Smooth muscle cell (in vitro differentiated cells): ENCODE measurements at regions not wholly inside any gene's neighbourhood (a gene's known extent, or its start where the extent isn't known, plus 50 kb on each side); places are given as distances from the start of the nearest gene placed in this dataset.

Experiments
- DNase-seq: peaks from one replicate; lab custom pipeline; 2025; ENCODE audit not compliant: unreplicated experiment; lab: John Stamatoyannopoulos, UW
- H2AFZ ChIP-seq: fragments of 200-600 bp; sonication (generic); 2 replicates; pipeline ENCODE4 v1.6.0; 2016; ENCODE audit warnings: antibody characterized with exemption, low read depth, mild to moderate bottlenecking
- H3F3A ChIP-seq: fragments of 200-600 bp; sonication (generic); 2 replicates; pipeline ENCODE4 v1.6.0; 2017; ENCODE audit warnings: antibody characterized with exemption, low read depth
- H3K27ac ChIP-seq: fragments of 200-600 bp; sonication (generic); 2 replicates; pipeline ENCODE4 v1.5.1; 2016; ENCODE audit warnings: low read depth, mild to moderate bottlenecking
- H3K27me3 ChIP-seq: fragments of 200-600 bp; sonication (generic); 2 replicates; pipeline ENCODE4 v1.6.1; 2016; ENCODE audit warnings: low read depth, mild to moderate bottlenecking
- H3K36me3 ChIP-seq: fragments of 200-600 bp; sonication (generic); 2 replicates; pipeline ENCODE4 v1.5.1; 2016; ENCODE audit warnings: low read depth
- H3K4me1 ChIP-seq: fragments of 200-600 bp; sonication (generic); 2 replicates; pipeline ENCODE4 v1.5.1; 2016; ENCODE audit warnings: low read depth
- H3K4me2 ChIP-seq: fragments of 200-600 bp; sonication (generic); 2 replicates; pipeline ENCODE4 v1.6.0; 2016; ENCODE audit warnings: mild to moderate bottlenecking
- H3K4me3 ChIP-seq: fragments of 200-600 bp; sonication (generic); 2 replicates; pipeline ENCODE4 v1.5.1; 2016; ENCODE audit warnings: mild to moderate bottlenecking
- H3K79me2 ChIP-seq: fragments of 200-600 bp; sonication (generic); 2 replicates; pipeline ENCODE4 v1.6.0; 2016; ENCODE audit warnings: low read depth, mild to moderate bottlenecking
- H3K9ac ChIP-seq: fragments of 200-600 bp; sonication (generic); 2 replicates; pipeline ENCODE4 v1.6.0; 2016; ENCODE audit warnings: low read depth
- H3K9me3 ChIP-seq: fragments of 200-600 bp; sonication (generic); replicated peaks from 2 replicates; pipeline ENCODE4 v1.5.1; 2016; ENCODE audit warnings: low read depth
- H4K20me1 ChIP-seq: fragments of 200-600 bp; sonication (generic); 2 replicates; pipeline ENCODE4 v1.6.0; 2016; ENCODE audit warnings: low read depth
- WGBS: methylation state at CpG from one replicate; pipeline ENCODE4 v1.1.7; 2016; ENCODE audit warnings: low lambda C conversion rate; 5-methylcytosine and 5-hydroxymethylcytosine counted together
- TF ChIP-seq, protein P1 (sequence below): fragments of 200-600 bp; sonication (generic); IDR thresholded peaks from 2 replicates; pipeline ENCODE4 v1.5.1; 2017; ENCODE audit warnings: borderline replicate concordance, mild to moderate bottlenecking, antibody characterized with exemption; ENCODE audit not compliant: insufficient read depth, poor library complexity, severe bottlenecking

GRCh38 chr6:44731485-44732095, 344.1 kb downstream of the CDC5L start:
- Histone ChIP-seq H3K4me3 (no peak overlapping the region), H3K27ac (peak overlapping the region; percentile 48), H3F3A (peaks cover 19% of the 10 kb centered on the region), H2AFZ (no peak overlapping the region), H3K9me3 (no peaks in the 10 kb centered on the region), H3K79me2 (no peaks in the 10 kb centered on the region), H3K27me3 (no peaks in the 10 kb centered on the region), H3K4me2 (peak overlapping the region; percentile 78), H3K9ac (no peak overlapping the region), H3K4me1 (no peaks in the 10 kb centered on the region), H4K20me1 (no peaks in the 10 kb centered on the region), H3K36me3 (no peaks in the 10 kb centered on the region)
- 91% methylated on average over 6 of the region's 6 CpGs for WGBS
- TF ChIP-seq, protein P1, sequence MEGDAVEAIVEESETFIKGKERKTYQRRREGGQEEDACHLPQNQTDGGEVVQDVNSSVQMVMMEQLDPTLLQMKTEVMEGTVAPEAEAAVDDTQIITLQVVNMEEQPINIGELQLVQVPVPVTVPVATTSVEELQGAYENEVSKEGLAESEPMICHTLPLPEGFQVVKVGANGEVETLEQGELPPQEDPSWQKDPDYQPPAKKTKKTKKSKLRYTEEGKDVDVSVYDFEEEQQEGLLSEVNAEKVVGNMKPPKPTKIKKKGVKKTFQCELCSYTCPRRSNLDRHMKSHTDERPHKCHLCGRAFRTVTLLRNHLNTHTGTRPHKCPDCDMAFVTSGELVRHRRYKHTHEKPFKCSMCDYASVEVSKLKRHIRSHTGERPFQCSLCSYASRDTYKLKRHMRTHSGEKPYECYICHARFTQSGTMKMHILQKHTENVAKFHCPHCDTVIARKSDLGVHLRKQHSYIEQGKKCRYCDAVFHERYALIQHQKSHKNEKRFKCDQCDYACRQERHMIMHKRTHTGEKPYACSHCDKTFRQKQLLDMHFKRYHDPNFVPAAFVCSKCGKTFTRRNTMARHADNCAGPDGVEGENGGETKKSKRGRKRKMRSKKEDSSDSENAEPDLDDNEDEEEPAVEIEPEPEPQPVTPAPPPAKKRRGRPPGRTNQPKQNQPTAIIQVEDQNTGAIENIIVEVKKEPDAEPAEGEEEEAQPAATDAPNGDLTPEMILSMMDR: no peak
- DNase-seq: no peak

DNA sequence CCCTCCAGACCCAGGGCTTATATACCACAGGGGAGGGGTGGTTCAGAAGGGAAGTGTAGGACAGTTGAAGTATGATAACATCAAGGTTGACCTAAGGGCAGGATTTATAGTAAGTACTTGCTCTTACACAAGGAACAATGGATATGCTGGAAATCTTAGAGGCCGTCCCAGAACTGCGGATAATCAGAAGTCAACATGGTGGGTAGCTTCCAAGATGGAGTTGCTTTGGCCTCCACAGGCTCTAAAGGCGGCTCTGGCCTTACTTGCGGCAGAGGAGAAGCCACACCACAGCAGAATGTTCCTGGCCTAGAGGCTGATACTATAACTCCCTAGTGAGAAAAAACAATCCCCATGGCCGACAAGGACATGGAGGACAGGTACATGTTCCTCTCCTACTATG, 344.7 kb downstream of the CDC5L start:
- Histone ChIP-seq H3K79me2 (no peaks in the 10 kb centered on the region), H2AFZ (no peak overlapping the region), H3F3A (peaks cover 19% of the 10 kb centered on the region), H3K9me3 (no peaks in the 10 kb centered on the region), H3K36me3 (no peaks in the 10 kb centered on the region), H3K4me2 (no peak overlapping the region), H3K4me3 (no peak overlapping the region), H3K9ac (no peak overlapping the region), H4K20me1 (no peaks in the 10 kb centered on the region), H3K27me3 (no peaks in the 10 kb centered on the region), H3K4me1 (no peaks in the 10 kb centered on the region), H3K27ac (no peak overlapping the region)
- WGBS: 94% methylated on average over 5 of the region's 5 CpGs
- TF ChIP-seq, protein P1: no peak
- no peak for DNase-seq

DNA sequence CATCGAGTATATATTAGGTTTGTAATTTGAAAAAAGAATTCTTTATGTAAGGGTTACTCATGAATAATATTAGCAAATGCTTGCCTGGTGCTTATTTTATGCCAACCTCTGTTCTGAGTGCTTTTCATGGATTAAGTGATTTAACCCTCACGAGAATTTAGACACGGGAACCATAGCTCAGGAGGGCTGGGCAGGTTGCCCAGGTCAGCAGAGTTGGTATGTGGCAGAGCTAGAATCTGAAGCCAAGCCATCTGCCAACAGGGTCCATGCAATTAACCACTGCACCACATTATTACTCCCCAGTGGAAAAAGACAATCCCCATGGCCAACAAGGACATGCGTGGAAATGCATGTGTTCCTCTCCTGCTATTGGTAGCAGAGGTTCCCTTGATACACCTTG, 345.6 kb downstream of the CDC5L start:
- WGBS: 96% methylated on average over 4 of the region's 4 CpGs
- no peak overlapping the region for H3K9ac ChIP-seq
- peaks cover 19% of the 10 kb centered on the region for H3F3A ChIP-seq
- H4K20me1 ChIP-seq: no peaks in the 10 kb centered on the region
- H3K27ac ChIP-seq: no peak overlapping the region
- TF ChIP-seq, protein P1: no peak
- H3K79me2 ChIP-seq: no peaks in the 10 kb centered on the region
- H3K4me1 ChIP-seq: peaks cover 3% of the 10 kb centered on the region
- no peak overlapping the region for H3K4me3 ChIP-seq
- H3K27me3 ChIP-seq: no peaks in the 10 kb centered on the region
- H3K9me3 ChIP-seq: no peaks in the 10 kb centered on the region
- no peak for DNase-seq
- H2AFZ ChIP-seq: no peak overlapping the region
- no peaks in the 10 kb centered on the region for H3K36me3 ChIP-seq
- no peak overlapping the region for H3K4me2 ChIP-seq

DNA sequence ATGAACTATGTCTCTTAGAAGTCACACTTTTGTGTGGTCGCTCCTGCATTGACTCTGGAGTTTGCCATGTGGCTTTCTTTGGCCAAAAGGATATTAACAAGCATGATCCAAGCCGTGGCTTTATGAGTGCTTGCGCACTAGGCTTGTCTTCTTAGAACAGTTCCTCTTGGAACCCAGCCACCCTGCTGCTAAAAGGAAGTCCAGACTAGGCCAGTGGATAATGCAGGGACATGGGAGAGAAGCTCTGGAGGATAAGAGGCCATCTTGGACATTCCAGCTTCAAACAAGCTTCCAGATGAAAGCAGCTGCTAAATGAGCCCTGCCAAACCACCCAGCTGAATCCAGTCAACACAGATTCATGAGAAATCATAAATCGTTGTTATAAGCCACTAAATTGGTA, 346.4 kb downstream of the CDC5L start:
- Histone ChIP-seq H3K4me3 (no peak overlapping the region), H3K36me3 (no peaks in the 10 kb centered on the region), H3K4me2 (no peak overlapping the region), H3K9me3 (no peaks in the 10 kb centered on the region), H3K9ac (no peak overlapping the region), H4K20me1 (no peaks in the 10 kb centered on the region), H3K27ac (no peak overlapping the region), H3K27me3 (no peaks in the 10 kb centered on the region), H3K79me2 (no peaks in the 10 kb centered on the region), H3K4me1 (peaks cover 10% of the 10 kb centered on the region), H3F3A (peaks cover 19% of the 10 kb centered on the region), H2AFZ (no peak overlapping the region)
- 60% methylated on average over 4 of the region's 4 CpGs for WGBS
- no peak for DNase-seq
- TF ChIP-seq, protein P1: no peak
